Panc1 (cell line): ENCODE measurements at regions not wholly inside any gene's neighbourhood (a gene's known extent, or its start where the extent isn't known, plus 50 kb on each side); places are given as distances from the start of the nearest gene placed in this dataset.

Source experiments
- ATAC-seq: fragments of 200-7000 bp; cut with Tn5 transposase; 2 replicates; pipeline ENCODE4 v1.9.1; 2020; ENCODE audit warnings: mild to moderate bottlenecking, moderate library complexity
- BruUV-seq: library from RNA; stranded (reverse); fragments of 400-500 nt; replicated peaks from 2 replicates; lab custom pipeline; 2021; lab: Mats Ljungman, UMichigan
- CTCF ChIA-PET: fragments of 300-600 bp; sonication (Branson Sonifier 250); formaldehyde crosslinking; loops from one replicate; lab custom pipeline; 2022; ENCODE audit warnings: antibody characterized with exemption; lab: Charles Lee
- POLR2A ChIA-PET: fragments of 300-600 bp; sonication (Branson Sonifier 250); formaldehyde crosslinking; loops from one replicate; lab custom pipeline; 2022; ENCODE audit warnings: antibody characterized with exemption; lab: Charles Lee
- DNase-seq: peaks from one replicate; pipeline ENCODE4 v3.0.0-alpha.2; 2010; ENCODE audit warnings: low read depth, low spot score
- H3K27ac ChIP-seq: 2 replicates; pipeline ENCODE4 v1.5.1; 2011; ENCODE audit warnings: mild to moderate bottlenecking, low read length, inconsistent platforms
- H3K27me3 ChIP-seq: fragments of 200-500 bp; sonication (Bioruptor generic); 2 replicates; pipeline ENCODE4 v1.6.0; 2014; ENCODE audit warnings: low read length, inconsistent platforms; ENCODE audit not compliant: control insufficient read depth, insufficient read depth
- H3K36me3 ChIP-seq: fragments of 200-500 bp; sonication (Bioruptor generic); 2 replicates; pipeline ENCODE4 v1.5.1; 2014; ENCODE audit warnings: inconsistent platforms, mild to moderate bottlenecking, low read length, moderate library complexity; ENCODE audit not compliant: control insufficient read depth, insufficient read depth
- H3K4me1 ChIP-seq: 2 replicates; pipeline ENCODE4 v1.5.1; 2011; ENCODE audit warnings: inconsistent platforms, mild to moderate bottlenecking, low read length, moderate library complexity; ENCODE audit not compliant: control insufficient read depth, insufficient read depth
- H3K4me3 ChIP-seq, 2 experiments: 2 replicates each; pipeline ENCODE4 v1.5.1; 2011 to 2012; ENCODE audit warnings: low read depth in 2 of 2, low read length in 2 of 2, mild to moderate bottlenecking in 2 of 2, inconsistent platforms in 1 of 2, moderate library complexity in 1 of 2
- H3K9me3 ChIP-seq: fragments of 200-500 bp; sonication (Bioruptor generic); 2 replicates; pipeline ENCODE4 v1.5.1; 2014; ENCODE audit warnings: low read depth, mild to moderate bottlenecking, inconsistent platforms, low read length, moderate library complexity; ENCODE audit not compliant: control insufficient read depth, insufficient read depth
- CTCF ChIP-seq: fragments of 450-650 bp; IDR thresholded peaks from 2 replicates; pipeline ENCODE4 v1.5.1; 2017; ENCODE audit warnings: mild to moderate bottlenecking
- POLR2AphosphoS5 ChIP-seq: IDR thresholded peaks from 2 replicates; pipeline ENCODE4 v1.6.1; 2012; ENCODE audit warnings: mild to moderate bottlenecking, low read depth, low read length, moderate library complexity
- REST ChIP-seq, 2 experiments: IDR thresholded peaks; 2 replicates each; pipeline ENCODE4 v1.6.1; 2011 to 2012; ENCODE audit warnings: low read depth in 2 of 2, control low read depth in 1 of 2, low read length in 1 of 2, mild to moderate bottlenecking in 1 of 2, moderate library complexity in 1 of 2; ENCODE audit not compliant: insufficient read depth in 1 of 2
- SIN3A ChIP-seq: IDR thresholded peaks from 2 replicates; pipeline ENCODE4 v1.6.1; 2012; ENCODE audit warnings: low read depth, mild to moderate bottlenecking, low read length, moderate library complexity, borderline replicate concordance; ENCODE audit not compliant: insufficient read depth
- TCF7L2 ChIP-seq: IDR thresholded peaks from 2 replicates; pipeline ENCODE4 v1.6.1; 2011; ENCODE audit warnings: mild to moderate bottlenecking, low read depth, low read length, inconsistent platforms
- in situ Hi-C: cut with HindIII; loops from 2 replicates; pipeline ENCODE4 v1.10.0; 2016; ENCODE audit warnings: low sequenced_read_pairs, low pct_unique_long_range_greater_than_20kb
- intact Hi-C: fragments of 100-400 bp; cut with micrococcal nuclease; formaldehyde crosslinking; loops from one replicate; pipeline ENCODE4 v1.10.0; 2022; ENCODE audit not compliant: unreplicated experiment

GRCh38 chr16:7103056-7103455 is 229.6 kb upstream of the RBFOX1 start:
- ATAC-seq: no peak

GRCh38 chr16:7101054-7101453 is 231.6 kb upstream of the RBFOX1 start:
- Histone ChIP-seq H3K27me3 (no peaks in the 10 kb centered on the region; the same call in 1 of the 2 replicates), H3K4me3 (no peak overlapping the region), H3K9me3 (no peaks in the 10 kb centered on the region), H3K36me3 (no peaks in the 10 kb centered on the region), H3K4me1 (no peaks in the 10 kb centered on the region), H3K27ac (no peak overlapping the region)
- ATAC-seq (no peak), DNase-seq (no peak)
- intact Hi-C loops: no loop called here
- POLR2A ChIA-PET: no interaction called here
- TF ChIP-seq SIN3A (no peak), CTCF (no peak), TCF7L2 (no peak), POLR2AphosphoS5 (no peak), REST (IDR thresholded peaks at IDR 0.05; ENCODE audit: insufficient read depth in 1 of 2, low read depth in 2 of 2, low read length in 1 of 2) (no peak)
- CTCF ChIA-PET: no interaction called here
- in situ Hi-C loops: no loop called here
- no TSS peak for BruUV-seq

More at GRCh38 chr16:7103056-7103455, 229.6 kb upstream of the RBFOX1 start:
- in situ Hi-C loops (no loop called here), intact Hi-C loops (no loop called here)
- H3K4me1 ChIP-seq: no peaks in the 10 kb centered on the region
- no peaks in the 10 kb centered on the region; the same call in 1 of the 2 replicates for H3K27me3 ChIP-seq
- no TSS peak for BruUV-seq
- no peaks in the 10 kb centered on the region for H3K9me3 ChIP-seq
- H3K36me3 ChIP-seq: no peaks in the 10 kb centered on the region
- no peak for TF ChIP-seq POLR2AphosphoS5
- H3K27ac ChIP-seq: no peak overlapping the region
- ChIA-PET CTCF (interaction anchor here (0.7 kb wide), 1 partner anchor 37 kb away, joined by 5 read pairs; no protein-coding TSS in a partner anchor), POLR2A (no interaction called here)
- no peak for DNase-seq
- no peak overlapping the region for H3K4me3 ChIP-seq

- no peaks in the 10 kb centered on the region for H3K9me3 ChIP-seq
- H3K27ac ChIP-seq: no peak overlapping the region
- intact Hi-C loops: no loop called here
- H3K4me1 ChIP-seq: no peaks in the 10 kb centered on the region
- ChIA-PET CTCF (no interaction called here), POLR2A (no interaction called here)
- DNase-seq (no peak), ATAC-seq (no peak)
- TF ChIP-seq SIN3A: no peak
- TF ChIP-seq TCF7L2: no peak
- no peak for TF ChIP-seq REST (IDR thresholded peaks at IDR 0.05; ENCODE audit: insufficient read depth in 1 of 2, low read depth in 2 of 2, low read length in 1 of 2)
- no peak for TF ChIP-seq POLR2AphosphoS5
- TF ChIP-seq CTCF: no peak
- no TSS peak for BruUV-seq
- in situ Hi-C loops: no loop called here
- no peak overlapping the region for H3K4me3 ChIP-seq
- no peaks in the 10 kb centered on the region for H3K36me3 ChIP-seq
- H3K27me3 ChIP-seq: no peaks in the 10 kb centered on the region; the same call in 1 of the 2 replicates
These were observed 235.1 kb upstream of the RBFOX1 start for GRCh38 chr16:7097518-7097917.
